Endodermal cell (in vitro differentiated cells): ENCODE measurements at regions not wholly inside any gene's neighbourhood (a gene's known extent, or its start where the extent isn't known, plus 50 kb on each side); places are given as distances from the start of the nearest gene placed in this dataset.

Experiments used
- DNase-seq: peaks from one replicate; pipeline ENCODE4 v3.0.0-alpha.2; 2017
- H3K27ac ChIP-seq: 2 replicates; pipeline ENCODE4 v1.5.1; 2013; ENCODE audit warnings: mild to moderate bottlenecking, low read depth, low read length, moderate library complexity
- H3K27me3 ChIP-seq: 2 replicates; pipeline ENCODE4 v1.6.1; 2013; ENCODE audit warnings: mild to moderate bottlenecking, low read length, moderate library complexity; ENCODE audit not compliant: insufficient read depth, control insufficient read depth, poor library complexity, severe bottlenecking
- H3K36me3 ChIP-seq: 2 replicates; pipeline ENCODE4 v1.7.0; 2013; ENCODE audit warnings: mild to moderate bottlenecking, low read length, moderate library complexity; ENCODE audit not compliant: control insufficient read depth, insufficient read depth
- H3K4me1 ChIP-seq: one replicate; pipeline ENCODE4 v1.7.0; 2013; ENCODE audit warnings: low read length; ENCODE audit not compliant: control insufficient read depth, insufficient read depth
- H3K4me3 ChIP-seq: 2 replicates; pipeline ENCODE4 v1.5.1; 2013; ENCODE audit warnings: mild to moderate bottlenecking, low read length, moderate library complexity
- H3K9ac ChIP-seq: 2 replicates; pipeline ENCODE4 v1.6.1; 2013; ENCODE audit warnings: mild to moderate bottlenecking, low read length, moderate library complexity; ENCODE audit not compliant: poor library complexity, severe bottlenecking; ENCODE audit errors: extremely low read depth
- H3K9me3 ChIP-seq: 2 replicates; pipeline ENCODE4 v1.6.1; 2013; ENCODE audit warnings: mild to moderate bottlenecking, low read length, moderate library complexity; ENCODE audit not compliant: control insufficient read depth
- H3K27ac Mint-ChIP-seq: 2 replicates; pipeline ENCODE4 v1.8.0; 2020; ENCODE audit warnings: mixed read lengths
- H3K27me3 Mint-ChIP-seq: 2 replicates; pipeline ENCODE4 v1.8.0; 2021; ENCODE audit warnings: mild to moderate bottlenecking, mixed read lengths; ENCODE audit not compliant: insufficient read depth
- H3K36me3 Mint-ChIP-seq: 2 replicates; pipeline ENCODE4 v1.8.0; 2020; ENCODE audit warnings: low read depth, mixed read lengths
- H3K4me1 Mint-ChIP-seq: 2 replicates; pipeline ENCODE4 v1.8.0; 2020; ENCODE audit warnings: mixed read lengths
- H3K4me3 Mint-ChIP-seq: 2 replicates; pipeline ENCODE4 v1.8.0; 2020; ENCODE audit warnings: mild to moderate bottlenecking, moderate library complexity, mixed read lengths
- H3K9me3 Mint-ChIP-seq: 2 replicates; pipeline ENCODE4 v1.8.0; 2020; ENCODE audit warnings: mild to moderate bottlenecking, mixed read lengths
- WGBS, 2 experiments: methylation state at CpG; one replicate each; pipeline versions ENCODE4 v1.1.5 to v1.1.7; 2013; ENCODE audit warnings: missing lambda C conversion rate in 2 of 2, mixed read lengths in 1 of 2; ENCODE audit not compliant: insufficient coverage in 1 of 2, insufficient read length in 1 of 2; 5-methylcytosine and 5-hydroxymethylcytosine counted together
- TF ChIP-seq, protein P1 (sequence below): fragments of 200-600 bp; sonication (generic); conservative IDR thresholded peaks from 2 replicates; pipeline ENCODE4 v1.5.0; 2021; ENCODE audit warnings: antibody characterized with exemption, mild to moderate bottlenecking

DNA sequence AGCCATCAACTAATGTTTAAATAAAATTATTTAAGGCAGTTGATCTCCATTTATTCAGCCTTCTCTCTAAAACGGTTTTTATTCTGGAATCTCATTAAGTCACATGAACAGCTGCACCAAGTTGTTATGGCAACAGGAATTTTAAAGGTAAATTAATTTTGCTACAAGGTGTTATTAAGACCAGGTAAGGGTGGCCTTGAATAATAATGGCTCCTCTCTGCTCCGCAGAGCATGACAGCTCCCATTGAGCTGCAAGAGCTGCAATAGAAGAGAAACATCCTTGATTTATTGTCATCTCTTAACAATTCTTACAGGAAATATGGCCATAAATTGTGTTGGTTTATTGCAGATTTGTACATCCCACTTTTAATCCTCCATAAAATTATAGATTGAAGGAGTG is 165.8 kb downstream of the KLF6 start:
- Histone ChIP-seq H3K9me3 (peaks cover 24% of the 10 kb centered on the region), H3K27ac (no peak overlapping the region), H3K27me3 (no peaks in the 10 kb centered on the region), H3K4me3 (no peak overlapping the region), H3K36me3 (no peaks in the 10 kb centered on the region), H3K9ac (no peak overlapping the region), H3K4me1 (no peaks in the 10 kb centered on the region)
- 94 to 95% methylated on average over 2 of the region's 2 CpGs for WGBS, 2 experiments
- H3K27ac Mint-ChIP-seq, result no peak overlapping the region
- TF ChIP-seq, protein P1, sequence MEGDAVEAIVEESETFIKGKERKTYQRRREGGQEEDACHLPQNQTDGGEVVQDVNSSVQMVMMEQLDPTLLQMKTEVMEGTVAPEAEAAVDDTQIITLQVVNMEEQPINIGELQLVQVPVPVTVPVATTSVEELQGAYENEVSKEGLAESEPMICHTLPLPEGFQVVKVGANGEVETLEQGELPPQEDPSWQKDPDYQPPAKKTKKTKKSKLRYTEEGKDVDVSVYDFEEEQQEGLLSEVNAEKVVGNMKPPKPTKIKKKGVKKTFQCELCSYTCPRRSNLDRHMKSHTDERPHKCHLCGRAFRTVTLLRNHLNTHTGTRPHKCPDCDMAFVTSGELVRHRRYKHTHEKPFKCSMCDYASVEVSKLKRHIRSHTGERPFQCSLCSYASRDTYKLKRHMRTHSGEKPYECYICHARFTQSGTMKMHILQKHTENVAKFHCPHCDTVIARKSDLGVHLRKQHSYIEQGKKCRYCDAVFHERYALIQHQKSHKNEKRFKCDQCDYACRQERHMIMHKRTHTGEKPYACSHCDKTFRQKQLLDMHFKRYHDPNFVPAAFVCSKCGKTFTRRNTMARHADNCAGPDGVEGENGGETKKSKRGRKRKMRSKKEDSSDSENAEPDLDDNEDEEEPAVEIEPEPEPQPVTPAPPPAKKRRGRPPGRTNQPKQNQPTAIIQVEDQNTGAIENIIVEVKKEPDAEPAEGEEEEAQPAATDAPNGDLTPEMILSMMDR, result no peak
- no peaks in the 10 kb centered on the region for H3K36me3 Mint-ChIP-seq
- no peaks in the 10 kb centered on the region for H3K4me1 Mint-ChIP-seq
- H3K4me3 Mint-ChIP-seq, result no peak overlapping the region
- DNase-seq, result no peak
- peaks cover 34% of the 10 kb centered on the region for H3K9me3 Mint-ChIP-seq
- H3K27me3 Mint-ChIP-seq, result no peaks in the 10 kb centered on the region

DNA sequence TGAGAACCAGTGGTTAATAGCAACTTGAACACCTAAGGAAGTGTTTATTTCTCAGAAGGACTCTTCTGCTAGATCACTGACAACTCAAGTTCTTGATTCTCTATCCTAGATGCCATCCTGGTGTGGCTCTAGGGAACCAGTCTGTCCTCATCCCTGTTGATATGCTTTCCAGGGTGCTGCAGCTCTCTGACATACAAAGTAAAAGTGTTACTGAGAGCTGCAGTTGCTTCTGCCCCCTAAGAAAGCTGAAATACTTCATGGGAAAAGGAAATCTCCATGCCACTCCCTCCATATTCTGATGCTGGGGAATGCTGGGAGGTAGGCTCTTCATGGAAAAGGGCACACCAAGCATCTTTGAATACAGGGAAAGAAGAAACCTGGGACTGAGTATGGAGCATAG is 168.1 kb downstream of the KLF6 start:
- Mint-ChIP-seq H3K4me1 (no peaks in the 10 kb centered on the region), H3K27me3 (no peaks in the 10 kb centered on the region), H3K9me3 (peaks cover 42% of the 10 kb centered on the region), H3K36me3 (no peaks in the 10 kb centered on the region), H3K4me3 (no peak overlapping the region), H3K27ac (no peak overlapping the region)
- no peaks in the 10 kb centered on the region for H3K27me3 ChIP-seq
- no peak overlapping the region for H3K27ac ChIP-seq
- H3K9ac ChIP-seq, result no peak overlapping the region
- H3K4me3 ChIP-seq, result no peak overlapping the region
- TF ChIP-seq, protein P1, result no peak
- no peaks in the 10 kb centered on the region for H3K36me3 ChIP-seq
- DNase-seq, result no peak
- peaks cover 34% of the 10 kb centered on the region for H3K9me3 ChIP-seq
- H3K4me1 ChIP-seq, result no peaks in the 10 kb centered on the region

DNA sequence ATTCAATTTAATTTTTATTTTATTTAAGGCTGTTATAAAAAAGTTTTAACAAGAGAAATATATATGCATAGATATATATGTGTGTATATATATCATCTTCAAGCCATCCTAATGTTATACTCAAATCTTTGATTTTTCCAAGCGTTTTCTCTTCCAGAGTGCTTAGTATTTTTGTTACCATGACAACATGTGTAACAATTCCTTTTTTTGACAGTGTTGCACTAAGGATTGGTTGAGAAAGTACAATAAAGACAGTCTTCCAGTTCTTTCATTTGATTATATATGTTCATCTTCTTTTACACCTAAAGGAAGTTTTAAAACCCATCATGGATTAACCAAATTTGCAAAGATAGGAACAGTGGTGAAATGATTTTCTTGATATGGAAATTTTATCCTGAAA is 171.7 kb downstream of the KLF6 start:
- H3K9me3 ChIP-seq, result peaks cover 42% of the 10 kb centered on the region
- H3K9ac ChIP-seq, result no peak overlapping the region
- TF ChIP-seq, protein P1, result no peak
- Mint-ChIP-seq H3K27ac (no peak overlapping the region), H3K4me3 (no peak overlapping the region), H3K36me3 (no peaks in the 10 kb centered on the region), H3K9me3 (peaks cover 49% of the 10 kb centered on the region), H3K4me1 (no peaks in the 10 kb centered on the region), H3K27me3 (no peaks in the 10 kb centered on the region)
- H3K27ac ChIP-seq, result no peak overlapping the region
- H3K4me3 ChIP-seq, result no peak overlapping the region
- no peak for DNase-seq
- no peaks in the 10 kb centered on the region for H3K36me3 ChIP-seq
- H3K4me1 ChIP-seq, result no peaks in the 10 kb centered on the region
- no peaks in the 10 kb centered on the region for H3K27me3 ChIP-seq
- 100% methylated on average over 1 of the region's 1 CpG; no CpG with 5 or more reads in 1 of the 2 experiments for WGBS, 2 experiments
